IMR-90 (cell line): ENCODE measurements at regions not wholly inside any gene's neighbourhood (a gene's known extent, or its start where the extent isn't known, plus 50 kb on each side); places are given as distances from the start of the nearest gene placed in this dataset.

Source experiments
- ATAC-seq: fragments of 200-7000 bp; cut with Tn5 transposase; 2 replicates; pipeline ENCODE4 v1.9.1; 2020; ENCODE audit warnings: low read depth, mild to moderate bottlenecking, moderate library complexity
- BruUV-seq: library from RNA; stranded (reverse); fragments of 400-500 nt; replicated peaks from 2 replicates; lab custom pipeline; 2021; lab: Mats Ljungman, UMichigan
- CTCF ChIA-PET: fragments of 300-600 bp; formaldehyde crosslinking; extraction: SDS; loops from one replicate; lab custom pipeline; 2021; ENCODE audit warnings: antibody characterized with exemption; lab: Yijun Ruan, JAX
- POLR2A ChIA-PET: fragments of 300-600 bp; sonication (Branson Sonifier 250); formaldehyde crosslinking; loops from one replicate; lab custom pipeline; 2022; ENCODE audit warnings: antibody characterized with exemption; ENCODE audit not compliant: unreplicated experiment; lab: Charles Lee
- DNase-seq: peaks from one replicate; pipeline ENCODE4 v3.0.0; 2013
- H2AFZ ChIP-seq: replicated peaks from 2 replicates; pipeline ENCODE3; 2013; ENCODE audit warnings: low read length, mild to moderate bottlenecking; ENCODE audit not compliant: poor library complexity
- H2AK5ac ChIP-seq: 2 replicates; pipeline ENCODE4 v1.6.1; 2013; ENCODE audit warnings: low read depth, low read length, inconsistent platforms
- H2AK9ac ChIP-seq: replicated peaks from 2 replicates; pipeline ENCODE3; 2013; ENCODE audit warnings: mild to moderate bottlenecking, low read depth, low read length, moderate library complexity; ENCODE audit not compliant: poor library complexity
- H2BK120ac ChIP-seq: 2 replicates; pipeline ENCODE4 v1.6.1; 2013; ENCODE audit warnings: low read depth, low read length, inconsistent platforms
- H2BK15ac ChIP-seq: 3 replicates; pipeline ENCODE4 v1.6.1; 2013; ENCODE audit warnings: low read depth, low read length, inconsistent platforms
- H2BK20ac ChIP-seq: 2 replicates; pipeline ENCODE4 v1.6.1; 2013; ENCODE audit warnings: low read depth, mild to moderate bottlenecking, inconsistent platforms, low read length, moderate library complexity
- H2BK5ac ChIP-seq: 2 replicates; pipeline ENCODE4 v1.6.1; 2013; ENCODE audit warnings: mild to moderate bottlenecking, low read depth, low read length, inconsistent platforms; ENCODE audit not compliant: poor library complexity, severe bottlenecking
- H3K14ac ChIP-seq: replicated peaks from 2 replicates; pipeline ENCODE4 v1.6.1; 2013; ENCODE audit warnings: low read depth, low read length, inconsistent platforms
- H3K18ac ChIP-seq: 2 replicates; pipeline ENCODE4 v1.6.1; 2013; ENCODE audit warnings: low read depth, low read length, control low read depth
- H3K23ac ChIP-seq: 2 replicates; pipeline ENCODE4 v1.6.1; 2013; ENCODE audit warnings: low read depth, low read length, inconsistent platforms
- H3K27ac ChIP-seq: 2 replicates; pipeline ENCODE4 v1.5.1; 2013; ENCODE audit warnings: mild to moderate bottlenecking, control low read depth, low read length; ENCODE audit not compliant: insufficient read depth
- H3K27me3 ChIP-seq: 2 replicates; pipeline ENCODE4 v1.6.1; 2013; ENCODE audit warnings: low read length; ENCODE audit not compliant: control insufficient read depth, insufficient read depth
- H3K36me3 ChIP-seq: 2 replicates; pipeline ENCODE4 v1.6.1; 2013; ENCODE audit warnings: low read length, mixed read lengths; ENCODE audit not compliant: control insufficient read depth, insufficient read depth
- H3K4ac ChIP-seq: 2 replicates; pipeline ENCODE4 v1.6.1; 2013; ENCODE audit warnings: low read depth, low read length, inconsistent platforms
- H3K4me1 ChIP-seq: 2 replicates; pipeline ENCODE4 v1.6.1; 2013; ENCODE audit warnings: low read length, mixed read lengths; ENCODE audit not compliant: control insufficient read depth, insufficient read depth
- H3K4me2 ChIP-seq: 2 replicates; pipeline ENCODE4 v1.6.1; 2013; ENCODE audit warnings: low read depth, mild to moderate bottlenecking, control low read depth, low read length, moderate library complexity
- H3K4me3 ChIP-seq: 2 replicates; pipeline ENCODE4 v1.5.1; 2013; ENCODE audit warnings: low read depth, mild to moderate bottlenecking, control low read depth, low read length, moderate library complexity; ENCODE audit not compliant: insufficient read depth
- H3K56ac ChIP-seq: 2 replicates; pipeline ENCODE4 v1.6.1; 2013; ENCODE audit warnings: low read length, inconsistent platforms; ENCODE audit not compliant: insufficient read depth; ENCODE audit errors: extremely low read depth
- H3K79me1 ChIP-seq, 2 experiments: 2 replicates each; pipeline ENCODE4 v1.6.1; 2013; ENCODE audit warnings: low read length in 2 of 2, inconsistent platforms in 1 of 2, low read depth in 1 of 2
- H3K9ac ChIP-seq: 2 replicates; pipeline ENCODE4 v1.6.1; 2013; ENCODE audit warnings: low read depth, low read length, control low read depth
- H3K9me1 ChIP-seq: 2 replicates; pipeline ENCODE4 v1.6.1; 2013; ENCODE audit warnings: low read length, inconsistent platforms; ENCODE audit not compliant: insufficient read depth
- H3K9me3 ChIP-seq: 2 replicates; pipeline ENCODE4 v1.6.1; 2013; ENCODE audit warnings: low read length; ENCODE audit not compliant: control insufficient read depth, insufficient read depth
- H4K20me1 ChIP-seq: 2 replicates; pipeline ENCODE4 v1.6.1; 2013; ENCODE audit warnings: low read length, inconsistent platforms; ENCODE audit not compliant: insufficient read depth
- H4K5ac ChIP-seq: 2 replicates; pipeline ENCODE4 v1.6.1; 2013; ENCODE audit warnings: mild to moderate bottlenecking, low read depth, low read length, control low read depth
- H4K8ac ChIP-seq, 2 experiments: 2 replicates each; pipeline ENCODE4 v1.6.1; 2013; ENCODE audit warnings: low read depth in 2 of 2, low read length in 2 of 2, control low read depth in 1 of 2, inconsistent platforms in 1 of 2
- H4K91ac ChIP-seq: 2 replicates; pipeline ENCODE4 v1.6.1; 2013; ENCODE audit warnings: low read depth, low read length, inconsistent platforms; ENCODE audit not compliant: insufficient read depth
- MAZ ChIP-seq: IDR thresholded peaks from 2 replicates; pipeline ENCODE4 v1.6.1; 2012; ENCODE audit warnings: low read depth, mild to moderate bottlenecking, low read length, improper control_type of control experiment, moderate library complexity, borderline replicate concordance
- WGBS, 2 experiments: methylation state at CpG; one replicate each; pipeline versions ENCODE4 v1.1.5 to v1.1.7; 2013; ENCODE audit warnings: missing lambda C conversion rate in 2 of 2; ENCODE audit not compliant: insufficient read length in 1 of 2; ENCODE audit errors: extremely low coverage in 2 of 2; 5-methylcytosine and 5-hydroxymethylcytosine counted together
- dilution Hi-C: fragments of 300-500 bp; cut with HindIII; formaldehyde crosslinking; loops from one replicate; pipeline ENCODE4 v1.14.3; 2018; ENCODE audit warnings: low sequenced_read_pairs; ENCODE audit not compliant: unreplicated experiment
- in situ Hi-C: fragments of 300-500 bp; cut with MboI; formaldehyde crosslinking; loops from 3 replicates; pipeline ENCODE4 v1.14.3; 2019; ENCODE audit warnings: low sequenced_read_pairs, inconsistent platforms, mixed read lengths
- intact Hi-C: fragments of 100-400 bp; cut with micrococcal nuclease; formaldehyde crosslinking; loops from 2 replicates; pipeline ENCODE4 v1.10.0; 2022
- TF ChIP-seq, protein P1 (sequence below): fragments of 150-350 bp; IDR thresholded peaks from 2 replicates; pipeline ENCODE4 v1.6.1; 2016; ENCODE audit warnings: low read depth, mild to moderate bottlenecking, low read length, moderate library complexity, borderline replicate concordance

GRCh38 chr1:113190930-113191329 lies 117.9 kb downstream of the LRIG2 start:
- no peak overlapping the region for H2BK15ac ChIP-seq
- no peak overlapping the region for H2BK5ac ChIP-seq
- no peak overlapping the region for H2AK5ac ChIP-seq
- H3K9ac ChIP-seq, result no peak overlapping the region
- H2BK120ac ChIP-seq, result no peak overlapping the region
- WGBS, 2 experiments, result no CpG with 5 or more reads among the region's 3 CpGs
- no peaks in the 10 kb centered on the region for H3K9me1 ChIP-seq
- in situ Hi-C loops (no loop called here), intact Hi-C loops (no loop called here), dilution Hi-C loops (no loop called here)
- H3K27ac ChIP-seq, result no peak overlapping the region
- no peak overlapping the region for H2AFZ ChIP-seq
- no peak overlapping the region for H3K18ac ChIP-seq
- ATAC-seq, result no peak
- ChIA-PET CTCF (no interaction called here), POLR2A (no interaction called here)
- no peak overlapping the region for H2BK20ac ChIP-seq
- no peak overlapping the region for H3K4me2 ChIP-seq
- no peak for DNase-seq
- H3K79me1 ChIP-seq, result no peaks in the 10 kb centered on the region
- H2AK9ac ChIP-seq, result no peak overlapping the region
- no peak for TF ChIP-seq MAZ
- TF ChIP-seq, protein P1, sequence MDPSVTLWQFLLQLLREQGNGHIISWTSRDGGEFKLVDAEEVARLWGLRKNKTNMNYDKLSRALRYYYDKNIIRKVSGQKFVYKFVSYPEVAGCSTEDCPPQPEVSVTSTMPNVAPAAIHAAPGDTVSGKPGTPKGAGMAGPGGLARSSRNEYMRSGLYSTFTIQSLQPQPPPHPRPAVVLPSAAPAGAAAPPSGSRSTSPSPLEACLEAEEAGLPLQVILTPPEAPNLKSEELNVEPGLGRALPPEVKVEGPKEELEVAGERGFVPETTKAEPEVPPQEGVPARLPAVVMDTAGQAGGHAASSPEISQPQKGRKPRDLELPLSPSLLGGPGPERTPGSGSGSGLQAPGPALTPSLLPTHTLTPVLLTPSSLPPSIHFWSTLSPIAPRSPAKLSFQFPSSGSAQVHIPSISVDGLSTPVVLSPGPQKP, result no peak
- H3K4me1 ChIP-seq, result no peaks in the 10 kb centered on the region
- no peak overlapping the region for H4K8ac ChIP-seq
- no peaks in the 10 kb centered on the region for H4K20me1 ChIP-seq
- H4K91ac ChIP-seq, result no peak overlapping the region
- no peak overlapping the region for H3K4ac ChIP-seq
- H3K56ac ChIP-seq, result no peak overlapping the region
- no peak overlapping the region for H3K23ac ChIP-seq
- no peak overlapping the region for H4K5ac ChIP-seq
- H3K14ac ChIP-seq, result no peak overlapping the region
- H3K4me3 ChIP-seq, result no peak overlapping the region
- peaks cover 9% of the 10 kb centered on the region for H3K27me3 ChIP-seq
- H3K9me3 ChIP-seq, result no peaks in the 10 kb centered on the region
- H3K36me3 ChIP-seq, result no peaks in the 10 kb centered on the region
- no TSS peak for BruUV-seq
